BE2C (cell line): ENCODE measurements at regions not wholly inside any gene's neighbourhood (a gene's known extent, or its start where the extent isn't known, plus 50 kb on each side); places are given as distances from the start of the nearest gene placed in this dataset.
"Not testable (repeated sequence)": the region's sequence is repeated elsewhere in the genome, so short reads cannot be mapped to it uniquely, and the experiment has no call there.

Experiments
- DNase-seq: peaks from one replicate; pipeline ENCODE4 v3.0.0-alpha.2; 2020
- H3K27me3 ChIP-seq: fragments of 250-450 bp; sonication (Bioruptor Pico); 2 replicates; pipeline ENCODE4 v1.5.1; 2020; ENCODE audit warnings: mild to moderate bottlenecking
- H3K36me3 ChIP-seq: fragments of 250-450 bp; sonication (Bioruptor Pico); 2 replicates; pipeline ENCODE4 v1.5.1; 2020; ENCODE audit warnings: mild to moderate bottlenecking
- H3K4me1 ChIP-seq: fragments of 250-450 bp; sonication (Bioruptor Pico); 2 replicates; pipeline ENCODE4 v1.5.1; 2020
- H3K4me3 ChIP-seq: 2 replicates; pipeline ENCODE4 v1.5.1; 2011; ENCODE audit warnings: low read depth, low read length
- H3K9me3 ChIP-seq: fragments of 250-450 bp; sonication (Bioruptor Pico); 2 replicates; pipeline ENCODE4 v1.5.1; 2020
- CTCF ChIP-seq: IDR thresholded peaks from 2 replicates; pipeline ENCODE4 v1.5.1; 2012; ENCODE audit warnings: mild to moderate bottlenecking, low read depth, low read length

- H3K27me3 ChIP-seq, result peaks cover 4% of the 10 kb centered on the region
- no peak for TF ChIP-seq CTCF
- H3K9me3 ChIP-seq, result no peaks in the 10 kb centered on the region
- no peaks in the 10 kb centered on the region for H3K36me3 ChIP-seq
- DNase-seq, result no peak
- H3K4me1 ChIP-seq, result no peaks in the 10 kb centered on the region
- no peak overlapping the region for H3K4me3 ChIP-seq
Observed at GRCh38 chr14:21781543-21781942, 107.9 kb upstream of the OR4E1 start.

- Histone ChIP-seq H3K36me3 (no peaks in the 10 kb centered on the region), H3K4me3 (no peak overlapping the region), H3K9me3 (no peaks in the 10 kb centered on the region), H3K27me3 (peaks cover 4% of the 10 kb centered on the region), H3K4me1 (no peaks in the 10 kb centered on the region)
- no peak for DNase-seq
- TF ChIP-seq CTCF, result no peak
Observed at GRCh38 chr14:21780429-21781084, 106.9 kb upstream of the OR4E1 start.

GRCh38 chr14:21771671-21772070 lies 98.1 kb upstream of the OR4E1 start:
- no peak for TF ChIP-seq CTCF
- Histone ChIP-seq H3K4me1 (no peaks in the 10 kb centered on the region), H3K4me3 (no peak overlapping the region), H3K9me3 (no peaks in the 10 kb centered on the region), H3K36me3 (no peaks in the 10 kb centered on the region), H3K27me3 (no peaks in the 10 kb centered on the region)
- no peak for DNase-seq

- Histone ChIP-seq H3K4me1 (no peaks in the 10 kb centered on the region), H3K4me3 (no peak overlapping the region), H3K27me3 (no peaks in the 10 kb centered on the region), H3K36me3 (no peaks in the 10 kb centered on the region), H3K9me3 (no peaks in the 10 kb centered on the region)
- no peak for DNase-seq
- no peak for TF ChIP-seq CTCF
Observed at GRCh38 chr14:21768875-21769257, 95.2 kb upstream of the OR4E1 start.

GRCh38 chr14:21768116-21768874 lies 94.7 kb upstream of the OR4E1 start:
- H3K4me1 ChIP-seq, result no peaks in the 10 kb centered on the region
- H3K9me3 ChIP-seq, result no peaks in the 10 kb centered on the region
- no peaks in the 10 kb centered on the region for H3K27me3 ChIP-seq
- no peak overlapping the region for H3K4me3 ChIP-seq
- no peak for DNase-seq
- TF ChIP-seq CTCF, result peak; percentile 69
- no peaks in the 10 kb centered on the region for H3K36me3 ChIP-seq

GRCh38 chr14:21760360-21760759 lies 86.7 kb upstream of the OR4E1 start:
- H3K4me1 ChIP-seq, DNase-seq, H3K36me3 ChIP-seq, H3K9me3 ChIP-seq, H3K4me3 ChIP-seq, H3K27me3 ChIP-seq: not testable (repeated sequence)
